GM06990 (cell line): ENCODE measurements at regions not wholly inside any gene's neighbourhood (a gene's known extent, or its start where the extent isn't known, plus 50 kb on each side); places are given as distances from the start of the nearest gene placed in this dataset.
A peak's percentile ranks its signal among the peaks of the same experiment; 100 is the strongest.

Source experiments
- DNase-seq: peaks from one replicate; pipeline ENCODE4 v3.0.0-alpha.2; 2011; ENCODE audit not compliant: insufficient read length; ENCODE audit errors: extremely low read depth
- H3K27me3 ChIP-seq: replicated peaks from 2 replicates; pipeline ENCODE4 v1.6.0; 2011; ENCODE audit warnings: low read length; ENCODE audit not compliant: control insufficient read depth, insufficient read depth
- H3K36me3 ChIP-seq: 2 replicates; pipeline ENCODE4 v1.5.1; 2011; ENCODE audit warnings: low read length; ENCODE audit not compliant: control insufficient read depth, insufficient read depth
- H3K4me3 ChIP-seq: replicated peaks from 2 replicates; pipeline ENCODE4 v1.5.1; 2011; ENCODE audit warnings: low read depth, mild to moderate bottlenecking, control low read depth, low read length
- TF ChIP-seq, protein P1 (sequence below): IDR thresholded peaks from 2 replicates; pipeline ENCODE4 v1.5.1; 2011; ENCODE audit warnings: low read length, control low read depth, mild to moderate bottlenecking, inconsistent platforms; ENCODE audit not compliant: insufficient read depth, poor library complexity, severe bottlenecking

DNA sequence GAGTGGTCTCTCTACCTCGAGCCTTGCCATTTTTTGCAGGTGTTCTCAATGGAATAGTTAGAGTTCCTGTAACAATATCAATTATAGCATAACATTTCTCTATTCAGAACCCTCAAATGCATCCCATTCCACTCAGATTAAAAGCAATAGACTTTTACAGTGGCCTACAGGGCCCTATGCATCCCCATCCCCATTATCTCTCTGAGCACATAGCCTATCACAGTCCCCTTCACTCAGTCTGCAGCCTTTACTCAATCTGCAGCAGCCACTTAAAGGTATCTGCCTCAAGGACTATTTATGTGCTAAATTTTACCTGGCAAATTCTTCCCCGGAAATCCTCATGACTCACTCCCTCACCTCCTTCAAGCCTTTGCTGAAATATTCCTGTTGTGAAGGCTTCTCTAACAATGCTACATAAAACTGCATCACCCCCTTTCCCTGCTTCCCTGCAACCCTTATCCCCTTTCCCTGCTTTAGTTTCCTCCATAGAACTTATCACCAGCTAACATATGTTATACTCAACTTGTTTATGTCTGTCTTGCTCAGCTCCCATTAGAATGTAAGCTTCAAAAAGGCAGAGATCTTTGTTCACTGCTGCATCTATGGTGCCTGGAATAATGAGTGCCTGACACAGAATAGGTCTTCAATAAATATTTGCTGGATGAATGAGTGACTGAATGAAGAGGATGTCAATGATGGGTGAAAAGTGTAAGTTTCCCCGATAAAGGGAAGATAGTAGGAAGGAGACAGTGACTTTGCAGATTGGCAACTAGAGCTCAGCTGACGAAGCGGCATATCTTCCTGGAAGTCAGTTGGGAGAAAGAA is 54.1 kb upstream of the ZNF366 start:
- Histone ChIP-seq H3K27me3 (no peaks in the 10 kb centered on the region), H3K36me3 (no peaks in the 10 kb centered on the region), H3K4me3 (no peak overlapping the region)
- DNase-seq: no peak
- TF ChIP-seq, protein P1, sequence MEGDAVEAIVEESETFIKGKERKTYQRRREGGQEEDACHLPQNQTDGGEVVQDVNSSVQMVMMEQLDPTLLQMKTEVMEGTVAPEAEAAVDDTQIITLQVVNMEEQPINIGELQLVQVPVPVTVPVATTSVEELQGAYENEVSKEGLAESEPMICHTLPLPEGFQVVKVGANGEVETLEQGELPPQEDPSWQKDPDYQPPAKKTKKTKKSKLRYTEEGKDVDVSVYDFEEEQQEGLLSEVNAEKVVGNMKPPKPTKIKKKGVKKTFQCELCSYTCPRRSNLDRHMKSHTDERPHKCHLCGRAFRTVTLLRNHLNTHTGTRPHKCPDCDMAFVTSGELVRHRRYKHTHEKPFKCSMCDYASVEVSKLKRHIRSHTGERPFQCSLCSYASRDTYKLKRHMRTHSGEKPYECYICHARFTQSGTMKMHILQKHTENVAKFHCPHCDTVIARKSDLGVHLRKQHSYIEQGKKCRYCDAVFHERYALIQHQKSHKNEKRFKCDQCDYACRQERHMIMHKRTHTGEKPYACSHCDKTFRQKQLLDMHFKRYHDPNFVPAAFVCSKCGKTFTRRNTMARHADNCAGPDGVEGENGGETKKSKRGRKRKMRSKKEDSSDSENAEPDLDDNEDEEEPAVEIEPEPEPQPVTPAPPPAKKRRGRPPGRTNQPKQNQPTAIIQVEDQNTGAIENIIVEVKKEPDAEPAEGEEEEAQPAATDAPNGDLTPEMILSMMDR: no peak

DNA sequence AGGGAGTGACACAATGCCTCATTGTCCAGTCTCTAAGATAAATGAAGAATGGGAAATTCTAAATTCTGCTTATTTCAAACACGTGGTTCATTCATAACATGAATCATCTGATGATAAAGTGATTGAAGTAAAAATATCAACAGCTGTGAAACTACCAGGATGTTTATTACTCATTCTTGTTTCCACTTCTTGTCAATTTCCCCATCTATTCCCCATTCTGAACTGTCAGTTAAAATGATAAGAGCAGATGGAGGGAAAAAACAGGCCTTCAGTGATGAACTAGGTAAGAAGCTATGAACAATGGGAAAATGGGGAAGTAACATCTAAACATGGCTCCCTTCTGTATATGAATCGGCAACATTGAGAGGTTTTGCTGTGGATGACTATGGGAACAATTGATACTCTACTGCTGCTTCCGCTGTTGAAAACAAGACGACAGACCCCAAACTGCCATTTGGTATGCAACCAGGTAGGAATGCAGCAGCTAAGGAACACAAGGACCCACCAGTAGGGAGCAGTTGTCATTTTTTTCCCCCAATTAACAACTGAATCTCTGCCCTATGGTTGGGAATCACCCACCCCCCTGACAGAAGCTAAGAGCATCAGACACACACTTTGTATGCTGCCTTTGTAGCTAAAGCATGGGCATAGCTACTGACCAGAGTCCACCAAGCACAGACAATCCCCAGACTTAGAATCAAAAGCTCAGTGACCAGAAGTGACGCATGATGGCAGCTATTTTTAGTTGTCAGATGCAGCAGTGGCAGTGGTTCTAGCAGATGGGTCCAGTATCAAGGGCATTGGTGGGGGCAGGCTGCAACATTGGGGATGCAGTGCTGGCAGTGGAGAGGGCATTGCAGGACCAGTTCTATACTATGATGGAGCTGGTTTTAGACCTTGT is 52.9 kb upstream of the ZNF366 start:
- DNase-seq: no peak
- Histone ChIP-seq H3K27me3 (no peaks in the 10 kb centered on the region), H3K4me3 (no peak overlapping the region), H3K36me3 (no peaks in the 10 kb centered on the region)
- TF ChIP-seq, protein P1: no peak

DNA sequence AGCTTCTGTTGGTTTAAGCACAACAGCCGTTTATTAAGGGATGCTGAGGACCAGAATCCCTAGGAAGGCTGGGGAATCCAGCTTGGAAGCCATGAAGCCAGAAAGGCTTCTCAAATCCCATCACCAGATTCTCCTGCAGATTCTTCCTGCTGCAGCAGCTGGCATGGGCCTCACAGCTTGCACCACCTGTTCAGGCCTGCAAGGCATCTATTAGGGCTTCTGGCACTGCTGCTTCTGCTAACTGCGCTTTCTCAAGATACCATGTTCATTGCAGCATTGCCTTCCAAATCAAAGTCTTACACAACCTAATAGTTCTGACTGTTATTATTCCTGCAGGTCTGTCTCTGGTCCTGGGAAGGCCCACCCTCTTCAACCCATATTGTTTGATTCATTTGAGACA is 51.2 kb upstream of the ZNF366 start:
- no peak for DNase-seq
- no peaks in the 10 kb centered on the region for H3K27me3 ChIP-seq
- TF ChIP-seq, protein P1: no peak

DNA sequence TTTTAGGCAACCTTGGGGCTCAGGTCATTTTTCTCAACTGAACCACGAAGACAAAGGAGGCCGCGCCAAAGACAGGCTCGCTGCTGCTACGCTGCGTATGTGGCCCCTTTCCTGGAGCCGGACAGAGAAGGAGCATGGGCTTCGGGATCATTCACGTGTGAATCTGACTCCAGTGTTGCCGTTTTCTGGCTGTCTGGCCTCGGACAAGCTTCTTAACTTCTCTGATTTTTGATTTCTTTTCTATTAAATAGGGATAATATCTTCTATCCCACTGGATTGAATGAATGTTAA is 50.8 kb upstream of the ZNF366 start:
- DNase-seq: no peak
- TF ChIP-seq, protein P1: no peak
- H3K36me3 ChIP-seq: no peaks in the 10 kb centered on the region
- H3K27me3 ChIP-seq: no peaks in the 10 kb centered on the region
- no peak overlapping the region for H3K4me3 ChIP-seq

More for the DNA sequence above, 51.2 kb upstream of the ZNF366 start:
- H3K36me3 ChIP-seq: no peaks in the 10 kb centered on the region
- no peak overlapping the region for H3K4me3 ChIP-seq

DNA sequence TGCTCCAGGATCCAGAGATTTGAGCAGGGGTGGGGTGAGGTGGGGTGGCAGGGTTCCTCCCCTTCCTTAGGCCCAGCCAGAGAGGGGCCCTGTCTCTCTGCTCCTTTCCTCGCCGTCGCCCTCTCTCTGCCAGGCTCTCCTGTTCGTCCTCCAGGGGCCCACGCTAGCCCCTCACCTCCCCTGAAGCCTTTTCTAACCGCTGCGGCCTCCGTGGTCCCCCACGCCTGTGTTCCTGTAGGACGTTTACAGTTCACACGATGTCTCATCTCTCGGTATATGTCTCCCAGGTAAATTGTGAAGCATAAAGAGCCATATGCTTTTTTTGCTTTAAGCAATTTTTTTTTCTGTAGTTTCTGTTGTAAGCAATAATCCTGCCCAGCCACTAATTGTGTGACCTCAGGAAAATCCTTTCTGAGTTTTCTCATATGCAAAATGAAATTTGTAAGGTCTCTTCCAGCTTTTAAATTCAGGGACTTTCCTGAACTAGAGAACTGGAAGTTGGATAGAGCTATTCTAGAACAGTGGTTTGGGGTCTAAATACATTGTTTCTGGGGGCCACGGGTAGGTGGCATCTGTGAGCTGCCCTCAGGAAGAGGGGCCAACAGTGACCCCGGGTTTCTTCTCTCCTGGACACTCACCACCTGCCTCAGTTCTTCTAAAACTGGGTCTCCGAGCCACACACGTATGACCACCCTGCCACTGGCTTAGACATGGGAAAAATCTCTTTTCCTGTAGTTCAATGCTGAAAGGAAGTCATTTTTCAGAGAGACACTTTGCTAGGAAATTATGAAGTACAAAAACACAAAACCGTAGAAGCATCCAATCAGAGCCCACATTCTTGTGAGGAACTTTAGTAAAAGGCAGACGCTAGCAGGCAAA is 50.2 kb upstream of the ZNF366 start:
- H3K36me3 ChIP-seq: no peaks in the 10 kb centered on the region
- no peak for DNase-seq
- TF ChIP-seq, protein P1: no peak
- no peaks in the 10 kb centered on the region for H3K27me3 ChIP-seq
- H3K4me3 ChIP-seq: peak overlapping the region; percentile 47
